PC-3 (cell line): ENCODE measurements at regions not wholly inside any gene's neighbourhood (a gene's known extent, or its start where the extent isn't known, plus 50 kb on each side); places are given as distances from the start of the nearest gene placed in this dataset.

Experiments used
- ATAC-seq: fragments of 200-7000 bp; cut with Tn5 transposase; 2 replicates; pipeline ENCODE4 v1.9.1; 2020; ENCODE audit warnings: mild to moderate bottlenecking, moderate library complexity
- BruUV-seq: library from RNA; stranded (reverse); fragments of 400-500 nt; replicated peaks from 2 replicates; lab custom pipeline; 2021; lab: Mats Ljungman, UMichigan
- CTCF ChIA-PET: fragments of 300-600 bp; sonication (Branson Sonifier 250); formaldehyde crosslinking; loops from one replicate; lab custom pipeline; 2022; ENCODE audit warnings: antibody characterized with exemption; lab: Charles Lee
- POLR2A ChIA-PET: fragments of 300-600 bp; sonication (Branson Sonifier 250); formaldehyde crosslinking; loops from one replicate; lab custom pipeline; 2022; ENCODE audit warnings: antibody characterized with exemption; ENCODE audit not compliant: unreplicated experiment; lab: Charles Lee
- DNase-seq: peaks from one replicate; pipeline ENCODE4 v3.0.0-alpha.2; 2015
- H2AFZ ChIP-seq: fragments of 300-600 bp; sonication (generic); 2 replicates; pipeline ENCODE4 v1.6.0; 2016; ENCODE audit warnings: antibody characterized with exemption, low read length
- H3F3A ChIP-seq: fragments of 300-600 bp; sonication (generic); one replicate; pipeline ENCODE4 v1.6.0; 2017; ENCODE audit warnings: antibody characterized with exemption, low read length, control low read depth, mild to moderate bottlenecking; ENCODE audit not compliant: unreplicated experiment
- H3K27ac ChIP-seq: fragments of 300-600 bp; sonication (generic); 2 replicates; pipeline ENCODE4 v1.5.1; 2016; ENCODE audit warnings: mild to moderate bottlenecking, low read length
- H3K27me3 ChIP-seq: fragments of 300-600 bp; sonication (generic); 2 replicates; pipeline ENCODE4 v1.6.1; 2016; ENCODE audit warnings: low read length, mixed read lengths
- H3K36me3 ChIP-seq: fragments of 300-600 bp; sonication (generic); 2 replicates; pipeline ENCODE4 v1.6.1; 2016; ENCODE audit warnings: low read depth, mixed run types, low read length, mixed read lengths
- H3K4me1 ChIP-seq: fragments of 300-600 bp; sonication (generic); 2 replicates; pipeline ENCODE4 v1.5.1; 2016; ENCODE audit warnings: low read length; ENCODE audit not compliant: insufficient read depth
- H3K4me2 ChIP-seq: fragments of 300-600 bp; sonication (generic); 2 replicates; pipeline ENCODE4 v1.6.0; 2016; ENCODE audit warnings: low read length
- H3K4me3 ChIP-seq: fragments of 300-600 bp; sonication (generic); 2 replicates; pipeline ENCODE4 v1.5.1; 2016; ENCODE audit warnings: mild to moderate bottlenecking, low read length, mixed read lengths
- H3K79me2 ChIP-seq: fragments of 300-600 bp; sonication (generic); 2 replicates; pipeline ENCODE4 v1.6.1; 2017; ENCODE audit warnings: low read length, mixed read lengths
- H3K9ac ChIP-seq: fragments of 300-600 bp; sonication (generic); 2 replicates; pipeline ENCODE4 v1.6.0; 2016; ENCODE audit warnings: mild to moderate bottlenecking, low read length
- H3K9me2 ChIP-seq: fragments of 300-600 bp; sonication (generic); replicated peaks from 2 replicates; pipeline ENCODE4 v1.6.1; 2016; ENCODE audit warnings: mixed run types, low read length, mixed read lengths
- H3K9me3 ChIP-seq: fragments of 300-600 bp; sonication (generic); 2 replicates; pipeline ENCODE4 v1.6.1; 2016; ENCODE audit warnings: low read length, mixed read lengths
- H4K20me1 ChIP-seq: fragments of 300-600 bp; sonication (generic); 2 replicates; pipeline ENCODE4 v1.6.1; 2016; ENCODE audit warnings: low read length, mixed read lengths
- EZH2 ChIP-seq: fragments of 300-600 bp; sonication (generic); IDR thresholded peaks from one replicate; pipeline ENCODE4 v1.6.1; 2017; ENCODE audit warnings: antibody characterized with exemption, mild to moderate bottlenecking, low read length; ENCODE audit not compliant: unreplicated experiment
- EZH2phosphoT487 ChIP-seq: fragments of 300-600 bp; sonication (generic); IDR thresholded peaks from 2 replicates; pipeline ENCODE4 v1.6.1; 2018; ENCODE audit warnings: mild to moderate bottlenecking, antibody characterized with exemption, low read length, borderline replicate concordance
- intact Hi-C: fragments of 100-400 bp; cut with micrococcal nuclease; formaldehyde crosslinking; loops from 2 replicates; pipeline ENCODE4 v1.9.0; 2023
- TF ChIP-seq, protein P1 (sequence below): fragments of 300-600 bp; sonication (generic); conservative IDR thresholded peaks from 2 replicates; pipeline ENCODE4 v1.5.1; 2017; ENCODE audit warnings: antibody characterized with exemption, low read depth, mild to moderate bottlenecking, low read length

DNA sequence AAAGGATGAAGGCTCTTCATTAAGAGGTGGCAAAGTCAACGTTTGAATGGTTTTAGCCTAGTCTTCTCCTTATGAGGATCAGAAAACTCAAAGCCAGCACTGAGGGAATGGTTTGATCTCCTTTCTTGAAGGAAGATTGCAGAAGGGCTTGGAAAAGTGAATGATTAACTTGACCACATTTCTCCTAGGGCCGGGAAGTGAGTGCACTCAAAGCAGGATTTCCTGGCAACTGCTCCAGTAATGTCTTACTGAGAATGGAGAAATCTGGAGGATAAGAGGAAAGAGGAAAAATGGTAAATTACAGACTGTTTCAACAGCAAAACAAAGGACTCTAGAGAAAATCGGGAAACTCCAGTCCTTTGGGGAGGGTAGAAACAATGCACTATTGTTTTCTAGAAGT is 189.0 kb upstream of the FOXA2 start:
- no TSS peak for BruUV-seq
- Histone ChIP-seq H3K4me3 (no peak overlapping the region), H3K9me3 (no peaks in the 10 kb centered on the region), H3F3A (peaks cover 3% of the 10 kb centered on the region), H3K27ac (no peak overlapping the region), H3K36me3 (no peaks in the 10 kb centered on the region), H3K9ac (no peak overlapping the region), H2AFZ (no peak overlapping the region), H3K4me2 (no peak overlapping the region), H3K4me1 (peaks cover 74% of the 10 kb centered on the region), H3K79me2 (no peaks in the 10 kb centered on the region), H4K20me1 (no peaks in the 10 kb centered on the region), H3K27me3 (no peaks in the 10 kb centered on the region), H3K9me2 (no peaks in the 10 kb centered on the region)
- CTCF ChIA-PET, result no interaction called here
- TF ChIP-seq EZH2phosphoT487 (no peak), EZH2 (no peak)
- TF ChIP-seq, protein P1, sequence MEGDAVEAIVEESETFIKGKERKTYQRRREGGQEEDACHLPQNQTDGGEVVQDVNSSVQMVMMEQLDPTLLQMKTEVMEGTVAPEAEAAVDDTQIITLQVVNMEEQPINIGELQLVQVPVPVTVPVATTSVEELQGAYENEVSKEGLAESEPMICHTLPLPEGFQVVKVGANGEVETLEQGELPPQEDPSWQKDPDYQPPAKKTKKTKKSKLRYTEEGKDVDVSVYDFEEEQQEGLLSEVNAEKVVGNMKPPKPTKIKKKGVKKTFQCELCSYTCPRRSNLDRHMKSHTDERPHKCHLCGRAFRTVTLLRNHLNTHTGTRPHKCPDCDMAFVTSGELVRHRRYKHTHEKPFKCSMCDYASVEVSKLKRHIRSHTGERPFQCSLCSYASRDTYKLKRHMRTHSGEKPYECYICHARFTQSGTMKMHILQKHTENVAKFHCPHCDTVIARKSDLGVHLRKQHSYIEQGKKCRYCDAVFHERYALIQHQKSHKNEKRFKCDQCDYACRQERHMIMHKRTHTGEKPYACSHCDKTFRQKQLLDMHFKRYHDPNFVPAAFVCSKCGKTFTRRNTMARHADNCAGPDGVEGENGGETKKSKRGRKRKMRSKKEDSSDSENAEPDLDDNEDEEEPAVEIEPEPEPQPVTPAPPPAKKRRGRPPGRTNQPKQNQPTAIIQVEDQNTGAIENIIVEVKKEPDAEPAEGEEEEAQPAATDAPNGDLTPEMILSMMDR, result no peak
- DNase-seq, result peak; percentile 33
- ATAC-seq, result no peak
- POLR2A ChIA-PET, result no interaction called here
- intact Hi-C loops, result no loop called here

DNA sequence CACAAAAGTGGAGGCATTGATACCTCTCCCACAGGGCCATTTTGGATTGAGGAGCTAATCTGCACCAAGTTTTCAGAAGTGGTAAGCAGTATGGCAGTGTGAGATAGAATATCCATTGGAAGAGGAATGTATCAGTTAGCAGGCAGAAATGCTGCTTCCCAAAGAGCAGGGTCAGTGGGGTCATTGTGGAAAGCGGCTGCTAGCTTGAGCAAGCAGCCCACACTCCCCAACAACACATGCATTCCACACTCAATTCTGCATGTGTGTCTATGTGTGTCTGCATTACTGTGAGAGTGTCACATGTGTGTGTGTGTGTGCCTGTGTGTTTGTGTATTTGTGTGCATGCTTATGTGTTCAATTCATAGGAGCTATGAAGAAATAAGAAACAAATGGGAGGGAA is 190.9 kb upstream of the FOXA2 start:
- H3K4me1 ChIP-seq, result peaks cover 55% of the 10 kb centered on the region
- intact Hi-C loops, result no loop called here
- POLR2A ChIA-PET, result interaction anchor here (0.6 kb wide), 1 partner anchor 34 kb away, joined by 3 read pairs; no protein-coding TSS in a partner anchor
- no peak for DNase-seq
- H3K4me2 ChIP-seq, result peak overlapping the region; percentile 70
- H3K9ac ChIP-seq, result no peak overlapping the region
- CTCF ChIA-PET, result no interaction called here
- peak overlapping the region; percentile 31 for H3K27ac ChIP-seq
- no peak overlapping the region for H3K4me3 ChIP-seq
- TF ChIP-seq, protein P1, result no peak
- no peak for TF ChIP-seq EZH2
- H2AFZ ChIP-seq, result no peak overlapping the region
- no peaks in the 10 kb centered on the region for H3K9me2 ChIP-seq
- H3K27me3 ChIP-seq, result no peaks in the 10 kb centered on the region
- H4K20me1 ChIP-seq, result no peaks in the 10 kb centered on the region
- no peak for ATAC-seq
- no TSS peak for BruUV-seq
- H3K79me2 ChIP-seq, result no peaks in the 10 kb centered on the region
- no peaks in the 10 kb centered on the region for H3K36me3 ChIP-seq
- peaks cover 3% of the 10 kb centered on the region for H3F3A ChIP-seq
- no peaks in the 10 kb centered on the region for H3K9me3 ChIP-seq

DNA sequence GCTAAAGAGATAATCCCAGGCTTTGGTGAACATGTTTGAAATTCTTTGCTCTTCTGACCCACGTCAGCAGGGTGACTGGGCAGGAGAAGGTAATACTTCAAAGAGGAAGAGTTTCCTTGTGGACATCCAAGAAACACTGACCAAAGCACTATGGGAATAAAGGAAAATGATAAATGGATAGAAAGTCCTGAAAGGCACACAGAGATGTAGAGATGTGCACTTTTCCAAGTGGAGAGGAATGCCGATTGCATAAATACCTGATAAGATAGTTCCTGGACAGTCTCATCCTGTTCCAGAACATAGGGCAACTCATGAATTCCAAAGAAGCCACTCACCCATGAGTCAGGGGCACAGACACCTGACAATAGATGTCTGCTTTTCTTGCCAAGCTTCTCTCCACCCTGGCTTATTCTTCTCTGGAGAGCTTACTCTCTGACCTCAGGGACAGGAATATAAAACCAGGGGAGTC is 191.3 kb upstream of the FOXA2 start:
- H4K20me1 ChIP-seq, result no peaks in the 10 kb centered on the region
- no peaks in the 10 kb centered on the region for H3K9me3 ChIP-seq
- ATAC-seq, result no peak; the same call in 1 of the 2 replicates
- peak; percentile 96 for DNase-seq
- BruUV-seq, result no TSS peak
- no peak overlapping the region for H3K9ac ChIP-seq
- intact Hi-C loops, result no loop called here
- no peaks in the 10 kb centered on the region for H3K79me2 ChIP-seq
- H3K4me2 ChIP-seq, result peak overlapping the region; percentile 70
- no peaks in the 10 kb centered on the region for H3K9me2 ChIP-seq
- no peaks in the 10 kb centered on the region for H3K27me3 ChIP-seq
- H3K36me3 ChIP-seq, result no peaks in the 10 kb centered on the region
- CTCF ChIA-PET, result no interaction called here
- H3K27ac ChIP-seq, result peak overlapping the region; percentile 41
- H3K4me3 ChIP-seq, result no peak overlapping the region
- H2AFZ ChIP-seq, result no peak overlapping the region
- peaks cover 51% of the 10 kb centered on the region for H3K4me1 ChIP-seq
- H3F3A ChIP-seq, result peaks cover 3% of the 10 kb centered on the region
- TF ChIP-seq EZH2phosphoT487 (no peak), EZH2 (no peak)
- TF ChIP-seq, protein P1, result no peak
- POLR2A ChIA-PET, result interaction anchor here (0.6 kb wide), 1 partner anchor 34 kb away, joined by 3 read pairs; no protein-coding TSS in a partner anchor
